T-helper 17 cell (primary cell): ENCODE measurements at regions not wholly inside any gene's neighbourhood (a gene's known extent, or its start where the extent isn't known, plus 50 kb on each side); places are given as distances from the start of the nearest gene placed in this dataset.
"Not testable (repeated sequence)": the region's sequence is repeated elsewhere in the genome, so short reads cannot be mapped to it uniquely, and the experiment has no call there.

Experiments
- ATAC-seq: fragments of 150-1000 bp; cut with Tn5 transposase; 2 replicates; pipeline ENCODE4 v1.10.0; 2021; ENCODE audit warnings: mild to moderate bottlenecking, moderate library complexity
- DNase-seq, 3 donors: peaks; one replicate each; pipeline versions ENCODE4 v3.0.0 to v3.0.0-alpha.2; 2020 to 2021
- H3K9me3 ChIP-seq: one replicate; pipeline ENCODE4 v1.7.0; 2013; ENCODE audit warnings: low read length, mild to moderate bottlenecking; ENCODE audit not compliant: control insufficient read depth, poor library complexity, severe bottlenecking
- H3K27ac Mint-ChIP-seq: one replicate; pipeline ENCODE4 v1.8.0; 2022; ENCODE audit warnings: mild to moderate bottlenecking, moderate library complexity, mixed read lengths
- H3K27me3 Mint-ChIP-seq: one replicate; pipeline ENCODE4 v1.8.0; 2022; ENCODE audit warnings: mixed read lengths
- H3K36me3 Mint-ChIP-seq: one replicate; pipeline ENCODE4 v1.8.0; 2022; ENCODE audit warnings: low read depth, mixed read lengths
- H3K4me1 Mint-ChIP-seq: one replicate; pipeline ENCODE4 v1.8.0; 2022; ENCODE audit warnings: mild to moderate bottlenecking, mixed read lengths
- H3K4me3 Mint-ChIP-seq: one replicate; pipeline ENCODE4 v1.8.0; 2022; ENCODE audit warnings: mild to moderate bottlenecking, moderate library complexity, mixed read lengths

GRCh38 chr2:90355546-90355945, 1664.1 kb downstream of the RPIA start:
- ATAC-seq, DNase-seq, H3K27ac Mint-ChIP-seq, H3K4me3 Mint-ChIP-seq, H3K36me3 Mint-ChIP-seq, H3K4me1 Mint-ChIP-seq, H3K9me3 ChIP-seq, H3K27me3 Mint-ChIP-seq: not testable (repeated sequence)

- H3K9me3 ChIP-seq, DNase-seq, H3K4me1 Mint-ChIP-seq, ATAC-seq, H3K4me3 Mint-ChIP-seq, H3K27me3 Mint-ChIP-seq, H3K27ac Mint-ChIP-seq, H3K36me3 Mint-ChIP-seq: not testable (repeated sequence)
These were observed 1667.9 kb downstream of the RPIA start for GRCh38 chr2:90359344-90359743.

- not testable (repeated sequence) for H3K27ac Mint-ChIP-seq, H3K9me3 ChIP-seq, H3K4me1 Mint-ChIP-seq, H3K27me3 Mint-ChIP-seq, DNase-seq, H3K36me3 Mint-ChIP-seq, ATAC-seq, H3K4me3 Mint-ChIP-seq
These were observed 1668.6 kb downstream of the RPIA start for GRCh38 chr2:90359887-90360730.

- not testable (repeated sequence) for H3K36me3 Mint-ChIP-seq, ATAC-seq, H3K27ac Mint-ChIP-seq, H3K4me1 Mint-ChIP-seq, H3K9me3 ChIP-seq, DNase-seq, H3K4me3 Mint-ChIP-seq, H3K27me3 Mint-ChIP-seq
These were observed 1669.2 kb downstream of the RPIA start for GRCh38 chr2:90360731-90361035.
